DMS153 (cell line): ENCODE measurements at regions not wholly inside any gene's neighbourhood (a gene's known extent, or its start where the extent isn't known, plus 50 kb on each side); places are given as distances from the start of the nearest gene placed in this dataset.

ENCODE experiments used
- DNase-seq: peaks from one replicate; lab custom pipeline; 2025; lab: John Stamatoyannopoulos, UW

DNA sequence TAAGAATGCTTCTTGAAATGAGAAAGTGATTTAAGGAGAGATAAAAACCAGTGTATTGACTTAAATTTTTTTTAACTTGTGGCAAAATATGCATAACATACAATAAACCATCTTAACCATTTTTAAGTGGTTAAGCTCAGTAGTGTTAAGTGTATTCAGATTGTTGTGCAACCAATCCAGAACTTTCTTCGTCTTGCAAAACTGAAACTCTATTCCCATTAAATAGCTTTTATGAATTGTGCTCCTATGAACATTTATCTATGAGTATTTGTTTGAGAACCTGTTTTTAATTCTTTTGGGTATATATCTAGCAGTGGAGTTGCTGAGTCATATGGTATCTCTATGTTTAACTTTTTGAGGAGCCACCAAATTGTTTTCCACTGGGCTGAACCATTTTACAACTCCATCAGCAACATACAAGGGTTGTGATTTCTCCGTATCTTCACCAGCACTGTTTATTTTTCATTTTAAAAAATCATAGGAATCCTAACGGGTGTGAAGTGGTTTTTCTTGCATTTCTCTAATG lies 76.6 kb upstream of the ACTBL2 start:
- DNase-seq, result no peak

DNA sequence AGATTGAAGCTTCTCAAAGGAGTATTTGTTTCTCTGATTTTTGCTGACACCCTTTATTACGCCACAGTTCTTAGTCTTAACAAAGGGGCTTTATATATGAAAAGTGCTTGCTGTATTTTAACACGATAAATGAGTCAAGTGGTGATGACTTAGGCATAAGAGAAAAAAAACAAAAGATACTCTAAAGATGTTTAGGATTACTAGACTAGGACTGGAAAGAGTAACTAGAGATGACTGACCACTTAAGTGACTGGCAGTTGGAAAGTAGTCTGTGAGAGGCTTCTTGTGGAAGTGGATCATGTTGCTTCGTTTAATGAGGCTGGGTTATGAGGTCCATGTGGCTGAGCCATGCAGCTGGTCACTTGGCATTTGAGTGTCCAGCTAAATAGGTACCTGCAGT lies 69.4 kb upstream of the ACTBL2 start:
- DNase-seq, result no peak

DNA sequence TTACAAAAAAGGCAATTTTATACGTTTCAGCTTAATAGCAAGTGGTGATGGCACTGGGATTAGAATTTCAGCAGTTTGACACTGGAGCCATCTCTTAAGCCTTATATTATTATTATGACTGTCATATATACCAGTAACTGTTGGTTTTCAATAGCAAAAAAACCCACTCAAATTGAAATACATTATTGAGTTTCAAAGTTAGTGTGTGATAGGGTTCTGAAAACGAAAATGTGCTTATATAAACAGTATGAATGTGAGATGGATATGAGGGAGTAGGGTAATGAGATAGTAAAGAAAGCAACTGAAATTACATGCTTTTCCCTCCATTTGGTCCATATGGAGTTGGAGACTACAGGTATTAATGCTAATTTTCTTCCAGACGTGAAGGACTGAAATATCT lies 68.6 kb upstream of the ACTBL2 start:
- no peak for DNase-seq

DNA sequence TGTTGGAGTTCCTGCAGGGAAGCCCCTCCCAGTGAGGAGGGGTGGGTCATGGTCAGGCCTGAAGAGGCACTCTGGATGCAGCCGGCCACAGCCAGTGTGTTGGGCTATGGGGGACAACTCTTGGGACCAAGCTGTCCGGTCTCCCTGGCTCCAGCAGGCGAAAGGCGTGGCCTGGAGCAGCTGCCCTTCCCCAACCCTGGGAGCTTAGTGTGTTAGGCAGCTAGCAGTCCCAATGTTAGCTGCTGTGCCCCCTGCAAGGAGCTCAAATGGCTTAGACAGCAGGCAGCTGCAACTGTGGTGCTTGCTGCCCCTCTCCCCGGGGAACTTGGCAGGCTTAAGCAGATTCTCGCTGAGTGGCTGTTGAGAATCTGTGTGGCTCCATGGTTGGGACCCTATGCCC lies 67.5 kb upstream of the ACTBL2 start:
- no peak for DNase-seq

DNA sequence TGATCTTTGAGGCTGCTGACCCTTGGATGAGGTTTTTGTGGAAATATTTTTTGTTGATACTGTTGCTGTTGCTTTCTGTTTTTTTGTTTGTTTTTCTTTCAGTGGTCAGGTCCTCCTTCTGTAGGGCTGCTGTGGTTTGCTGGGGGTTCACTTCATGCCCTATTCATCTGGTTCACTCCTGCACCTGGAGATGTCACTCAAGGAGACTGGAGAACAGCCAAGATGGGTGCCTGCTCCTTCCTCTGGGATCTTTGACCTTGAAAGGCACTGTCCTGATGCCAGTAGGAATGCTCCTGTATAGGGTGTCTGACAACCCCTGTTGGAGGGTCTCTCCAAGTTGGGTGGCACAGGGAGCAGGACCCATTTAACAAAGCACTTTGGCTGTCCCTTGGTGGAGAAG lies 67.0 kb upstream of the ACTBL2 start:
- no peak for DNase-seq

DNA sequence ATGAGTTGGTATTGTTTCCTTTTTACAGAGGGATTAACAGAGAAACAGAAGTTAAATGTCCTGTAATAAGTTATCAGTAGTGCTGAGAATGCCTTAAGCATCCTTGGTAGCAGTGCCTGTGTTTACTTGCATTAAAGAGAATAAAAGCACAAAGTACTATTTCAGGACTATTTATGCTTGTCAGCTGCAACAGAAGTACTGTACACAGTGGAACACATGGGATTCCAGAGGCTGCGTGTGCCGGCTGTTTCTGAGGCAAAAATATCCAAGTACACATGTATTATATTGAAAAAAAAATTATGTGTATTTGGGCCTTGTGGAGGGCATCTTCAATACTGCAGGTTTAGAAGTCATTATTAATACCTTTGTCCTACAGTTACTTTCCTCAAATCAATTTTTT lies 58.2 kb upstream of the ACTBL2 start:
- no peak for DNase-seq

DNA sequence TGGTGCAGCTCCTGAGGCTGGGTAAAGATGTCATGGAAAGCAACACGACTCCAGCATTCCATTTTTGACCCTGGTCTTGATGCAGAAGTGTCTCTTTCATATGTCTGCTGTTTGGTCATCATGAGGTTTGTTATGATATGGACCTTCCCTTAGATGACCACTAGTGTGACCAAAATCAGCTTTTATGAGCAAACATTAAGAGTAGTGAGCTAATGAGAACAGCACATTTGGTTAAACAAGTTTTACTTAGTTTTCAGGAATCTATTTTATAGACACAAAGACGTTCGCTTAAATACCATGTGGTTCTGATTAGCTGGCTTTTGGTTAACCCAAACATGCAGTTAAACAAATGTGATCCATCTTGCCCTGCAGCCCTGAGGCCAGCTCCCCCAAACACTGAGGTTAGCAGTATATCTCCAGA lies 56.7 kb upstream of the ACTBL2 start:
- no peak for DNase-seq

DNA sequence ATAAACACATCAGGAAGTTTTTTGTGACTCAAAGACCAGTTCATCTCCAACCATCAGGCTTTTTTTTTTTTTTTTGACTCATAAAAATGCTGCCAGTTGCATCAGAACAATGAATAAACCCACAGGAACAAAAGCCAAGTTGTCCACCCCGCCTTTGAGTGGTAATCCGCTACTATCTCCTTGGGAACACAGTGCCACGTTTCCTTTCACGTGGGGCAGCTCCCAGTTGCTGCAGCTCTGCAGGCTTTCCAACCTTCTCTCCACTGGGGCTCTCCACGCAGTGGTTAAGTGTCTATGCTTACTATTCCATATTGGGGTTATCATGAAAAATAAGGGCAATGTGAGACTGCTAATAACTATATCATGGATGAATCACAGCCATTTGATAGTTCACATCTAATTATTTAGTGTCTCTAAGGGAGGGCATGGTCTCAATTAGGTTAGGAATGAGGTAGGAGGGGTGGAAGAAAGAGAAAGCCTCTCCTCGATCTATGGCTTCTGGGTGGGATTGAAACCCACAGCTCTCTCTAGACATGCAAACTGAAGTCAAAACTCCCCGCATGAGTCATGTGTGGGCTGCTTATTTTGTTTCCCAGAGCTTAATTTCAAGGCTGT lies 55.8 kb upstream of the ACTBL2 start:
- peak; percentile 6 for DNase-seq

DNA sequence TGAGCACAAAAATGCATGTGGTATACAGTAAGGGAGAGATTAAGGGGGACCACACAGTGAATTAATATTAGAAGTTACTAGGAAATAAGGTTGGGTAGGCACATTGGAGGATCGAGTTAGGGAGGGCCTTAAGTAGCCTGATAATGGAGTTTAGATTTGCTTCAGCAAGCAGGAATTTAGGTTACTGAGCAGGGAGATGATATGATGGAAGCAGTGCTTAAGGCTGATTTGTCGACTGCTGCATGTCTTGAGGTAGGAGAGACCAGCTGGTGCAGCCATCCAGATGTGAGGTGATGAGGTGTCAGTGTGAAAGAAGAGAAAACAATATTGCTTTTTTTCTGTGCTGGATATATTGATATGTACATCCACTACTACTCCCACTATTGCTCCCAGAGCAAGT lies 55.2 kb upstream of the ACTBL2 start:
- DNase-seq, result no peak

DNA sequence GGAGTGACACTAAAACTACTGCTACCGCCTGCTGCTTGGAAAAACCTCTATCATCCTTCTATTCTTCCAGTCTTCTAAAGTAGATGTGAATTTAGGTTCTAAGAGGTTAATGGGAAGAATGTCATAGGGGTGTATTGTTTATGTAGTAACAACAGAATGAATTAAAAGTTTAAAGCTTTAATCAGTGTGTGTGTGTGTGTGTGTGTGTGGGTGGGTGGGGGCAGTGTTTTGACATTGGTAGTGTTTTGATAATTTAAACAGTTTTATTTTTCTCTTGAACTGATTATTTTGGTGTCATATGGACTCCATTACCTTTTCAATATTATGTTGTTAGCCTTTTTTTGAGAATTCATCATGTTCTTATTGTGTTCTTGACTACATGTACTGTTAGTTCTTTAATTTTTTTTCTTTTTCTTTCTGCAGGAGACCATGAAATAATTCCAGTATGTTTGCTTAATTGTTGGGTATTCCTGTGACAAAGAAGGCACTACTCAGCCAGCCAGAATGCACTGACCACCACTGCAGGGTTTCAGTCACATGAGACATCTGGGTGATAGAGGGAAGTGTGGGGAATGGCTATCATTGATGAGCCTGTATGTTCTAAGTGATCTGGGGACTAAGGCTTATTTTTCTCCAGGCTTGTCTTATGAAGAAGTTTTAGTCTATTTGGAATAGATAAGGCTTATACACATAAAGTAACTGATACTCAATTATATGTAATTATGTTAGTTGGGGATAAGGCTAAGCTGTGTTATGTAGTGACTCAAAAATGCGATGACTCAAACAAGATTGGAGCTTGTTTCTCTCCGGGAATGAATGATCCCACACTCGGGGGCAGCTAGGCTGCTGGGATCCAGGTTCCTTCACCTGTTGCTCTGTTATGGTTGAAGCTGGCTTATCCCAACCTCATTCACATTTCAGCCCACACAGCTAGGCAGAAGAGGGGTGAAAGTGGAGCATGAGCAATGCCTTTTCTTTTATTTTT lies 50.2 kb upstream of the ACTBL2 start:
- DNase-seq, result no peak
